Endothelial cell of umbilical vein (primary cell): ENCODE measurements at regions not wholly inside any gene's neighbourhood (a gene's known extent, or its start where the extent isn't known, plus 50 kb on each side); places are given as distances from the start of the nearest gene placed in this dataset.

ENCODE experiments used
- BruUV-seq: library from RNA; stranded (reverse); fragments of 400-500 nt; replicated peaks from 2 replicates; lab custom pipeline; 2021; lab: Mats Ljungman, UMichigan
- CTCF ChIA-PET: fragments of 300-600, 350-600 bp; sonication (Branson Sonifier 250); formaldehyde crosslinking; loops from one replicate; lab custom pipeline; 2021; ENCODE audit warnings: antibody characterized with exemption, inconsistent platforms; lab: Charles Lee
- POLR2A ChIA-PET: fragments of 300-600, 350-600 bp; sonication (Branson Sonifier 250); formaldehyde crosslinking; loops from one replicate; lab custom pipeline; 2021; ENCODE audit warnings: antibody characterized with exemption, inconsistent platforms; lab: Charles Lee
- DNase-seq: peaks from one replicate; pipeline ENCODE4 v3.0.0-alpha.2; 2011; ENCODE audit warnings: low read depth, low spot score
- FAIRE-seq: peaks from 2 replicates; lab custom pipeline; 2011; peaks lifted over from hg19 to GRCh38; lab: Jason Lieb, UNC
- H2AFZ ChIP-seq: 2 replicates; pipeline ENCODE4 v1.6.0; 2012; ENCODE audit warnings: low read depth, low read length, control low read depth, inconsistent platforms
- H3K27ac ChIP-seq: 2 replicates; pipeline ENCODE4 v1.5.1; 2011; ENCODE audit warnings: low read depth, mild to moderate bottlenecking, control low read depth, low read length, moderate library complexity; ENCODE audit not compliant: insufficient read depth
- H3K27me3 ChIP-seq, 2 experiments: 2 replicates each; pipeline versions ENCODE4 v1.6.0 to v1.6.1; 2011; ENCODE audit warnings: low read length in 2 of 2, mixed read lengths in 1 of 2; ENCODE audit not compliant: control insufficient read depth in 2 of 2, insufficient read depth in 2 of 2
- H3K36me3 ChIP-seq, 2 experiments: 2 replicates in 1 of 2; 3 replicates in 1 of 2; pipeline ENCODE4 v1.5.1; 2011; ENCODE audit warnings: low read length in 2 of 2, mild to moderate bottlenecking in 1 of 2, moderate library complexity in 1 of 2; ENCODE audit not compliant: control insufficient read depth in 2 of 2, insufficient read depth in 2 of 2; ENCODE audit errors: extremely low read depth in 1 of 2
- H3K4me1 ChIP-seq: 3 replicates; pipeline ENCODE4 v1.5.1; 2011; ENCODE audit warnings: mild to moderate bottlenecking, low read length; ENCODE audit not compliant: control insufficient read depth, insufficient read depth; ENCODE audit errors: extremely low read depth
- H3K4me2 ChIP-seq: 2 replicates; pipeline ENCODE4 v1.6.1; 2011; ENCODE audit warnings: low read length, control low read depth, mixed read lengths; ENCODE audit not compliant: insufficient read depth
- H3K4me3 ChIP-seq, 3 experiments: fragments of 200-600 bp in 1 of 3; sonication (generic), shearing (Covaris generic) in 1 of 3; replicated peaks in 1 of 3; 2 replicates each; pipeline ENCODE4 v1.5.1; 2011 to 2016; ENCODE audit warnings: control low read depth in 3 of 3, low read length in 3 of 3, mild to moderate bottlenecking in 2 of 3, inconsistent platforms in 1 of 3, low read depth in 1 of 3, moderate library complexity in 1 of 3; ENCODE audit not compliant: insufficient read depth in 1 of 3
- H3K79me2 ChIP-seq: 2 replicates; pipeline ENCODE4 v1.6.0; 2012; ENCODE audit warnings: low read length, inconsistent platforms; ENCODE audit not compliant: control insufficient read depth, insufficient read depth
- H3K9ac ChIP-seq: replicated peaks from 2 replicates; pipeline ENCODE3; 2011; ENCODE audit warnings: low read length, control low read depth; ENCODE audit not compliant: insufficient read depth; ENCODE audit errors: extremely low read depth
- H3K9me1 ChIP-seq: replicated peaks from 3 replicates; pipeline ENCODE4 v1.6.0; 2011; ENCODE audit warnings: mild to moderate bottlenecking, low read length; ENCODE audit not compliant: control insufficient read depth, insufficient read depth; ENCODE audit errors: extremely low read depth
- H3K9me3 ChIP-seq: replicated peaks from 2 replicates; pipeline ENCODE4 v1.5.1; 2012; ENCODE audit warnings: low read length, inconsistent platforms; ENCODE audit not compliant: control insufficient read depth, insufficient read depth
- H4K20me1 ChIP-seq: replicated peaks from 2 replicates; pipeline ENCODE3; 2011; ENCODE audit warnings: mild to moderate bottlenecking, low read length; ENCODE audit not compliant: control insufficient read depth, insufficient read depth; ENCODE audit errors: extremely low read depth
- EZH2 ChIP-seq: IDR thresholded peaks from 2 replicates; pipeline ENCODE4 v1.6.1; 2012; ENCODE audit warnings: borderline replicate concordance, low read depth, mild to moderate bottlenecking, moderate library complexity, low read length, inconsistent platforms; ENCODE audit not compliant: severe bottlenecking
- FOS ChIP-seq: IDR thresholded peaks from 2 replicates; pipeline ENCODE4 v1.6.1; 2011; ENCODE audit warnings: mild to moderate bottlenecking, low read length, moderate library complexity, borderline replicate concordance; ENCODE audit not compliant: insufficient read depth
- GATA2 ChIP-seq: IDR thresholded peaks from 2 replicates; pipeline ENCODE4 v1.7.0; 2011; ENCODE audit warnings: low read depth, mild to moderate bottlenecking, moderate library complexity, mixed read lengths, low read length; ENCODE audit not compliant: insufficient read length, insufficient read depth
- JUN ChIP-seq: IDR thresholded peaks from 2 replicates; pipeline ENCODE4 v1.6.1; 2011; ENCODE audit warnings: borderline replicate concordance, low read depth; ENCODE audit not compliant: insufficient read length, insufficient read depth
- MYC ChIP-seq: IDR thresholded peaks from one replicate; pipeline ENCODE4 v1.6.1; 2011; ENCODE audit warnings: mild to moderate bottlenecking, low read depth, low read length
- POLR2A ChIP-seq: IDR thresholded peaks from 2 replicates; pipeline ENCODE4 v1.6.1; 2012; ENCODE audit warnings: low read depth, mild to moderate bottlenecking, control low read depth, low read length
- POLR2AphosphoS5 ChIP-seq: IDR thresholded peaks from 2 replicates; pipeline ENCODE4 v1.6.1; 2012; ENCODE audit warnings: low read depth, mild to moderate bottlenecking, control low read depth, low read length, moderate library complexity; ENCODE audit not compliant: insufficient read depth
- dilution Hi-C: fragments of 300-500 bp; cut with MboI; formaldehyde crosslinking; loops from one replicate; pipeline ENCODE4 v1.15.0; 2019; ENCODE audit warnings: low sequenced_read_pairs; ENCODE audit not compliant: extremely low pct_ligation_motif_present
- intact Hi-C: fragments of 100-400 bp; cut with micrococcal nuclease; formaldehyde crosslinking; loops from one replicate; pipeline ENCODE4 v1.10.0; 2022
- TF ChIP-seq, protein P1 (sequence below): IDR thresholded peaks from 2 replicates; pipeline ENCODE4 v1.6.1; 2011; ENCODE audit not compliant: insufficient read depth, insufficient read length
- TF ChIP-seq, protein P2 (sequence below), 2 donors: IDR thresholded peaks; 1 replicate in 1 of 2; 2 replicates in 1 of 2; pipeline ENCODE4 v1.5.1; 2011; ENCODE audit warnings: low read length in 2 of 2, mild to moderate bottlenecking in 2 of 2, moderate library complexity in 2 of 2, control low read depth in 1 of 2, inconsistent platforms in 1 of 2, low read depth in 1 of 2; ENCODE audit not compliant: insufficient read depth in 1 of 2; ENCODE audit errors: extremely low read depth in 1 of 2

DNA sequence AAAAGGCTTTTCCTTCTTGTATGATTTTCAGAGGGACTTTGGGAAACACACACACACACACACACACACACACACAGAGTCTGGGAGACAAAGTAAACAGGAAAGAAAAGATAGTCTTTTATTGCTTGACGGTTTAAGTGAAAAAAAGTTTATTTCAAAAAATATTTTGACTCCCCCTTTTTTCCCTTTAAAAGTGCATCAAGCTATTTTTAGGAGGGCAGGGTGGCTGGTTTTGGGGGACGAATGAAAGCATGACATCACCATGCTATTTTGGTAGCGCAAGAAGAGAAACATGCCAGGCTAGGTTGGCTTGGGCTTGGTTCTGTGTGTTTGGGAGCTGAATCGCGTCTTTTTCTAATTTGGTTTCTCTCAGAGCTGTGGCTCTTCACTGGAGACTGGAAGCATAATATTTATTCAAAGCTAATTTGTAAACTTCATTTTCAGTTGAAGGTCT, 129.2 kb downstream of the BAMBI start:
- DNase-seq (no peak), FAIRE-seq (no peak)
- no peak for TF ChIP-seq POLR2A
- TF ChIP-seq GATA2 = no peak
- TF ChIP-seq, protein P1, sequence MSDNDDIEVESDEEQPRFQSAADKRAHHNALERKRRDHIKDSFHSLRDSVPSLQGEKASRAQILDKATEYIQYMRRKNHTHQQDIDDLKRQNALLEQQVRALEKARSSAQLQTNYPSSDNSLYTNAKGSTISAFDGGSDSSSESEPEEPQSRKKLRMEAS = no peak
- no peak for TF ChIP-seq JUN
- TF ChIP-seq, protein P2, sequence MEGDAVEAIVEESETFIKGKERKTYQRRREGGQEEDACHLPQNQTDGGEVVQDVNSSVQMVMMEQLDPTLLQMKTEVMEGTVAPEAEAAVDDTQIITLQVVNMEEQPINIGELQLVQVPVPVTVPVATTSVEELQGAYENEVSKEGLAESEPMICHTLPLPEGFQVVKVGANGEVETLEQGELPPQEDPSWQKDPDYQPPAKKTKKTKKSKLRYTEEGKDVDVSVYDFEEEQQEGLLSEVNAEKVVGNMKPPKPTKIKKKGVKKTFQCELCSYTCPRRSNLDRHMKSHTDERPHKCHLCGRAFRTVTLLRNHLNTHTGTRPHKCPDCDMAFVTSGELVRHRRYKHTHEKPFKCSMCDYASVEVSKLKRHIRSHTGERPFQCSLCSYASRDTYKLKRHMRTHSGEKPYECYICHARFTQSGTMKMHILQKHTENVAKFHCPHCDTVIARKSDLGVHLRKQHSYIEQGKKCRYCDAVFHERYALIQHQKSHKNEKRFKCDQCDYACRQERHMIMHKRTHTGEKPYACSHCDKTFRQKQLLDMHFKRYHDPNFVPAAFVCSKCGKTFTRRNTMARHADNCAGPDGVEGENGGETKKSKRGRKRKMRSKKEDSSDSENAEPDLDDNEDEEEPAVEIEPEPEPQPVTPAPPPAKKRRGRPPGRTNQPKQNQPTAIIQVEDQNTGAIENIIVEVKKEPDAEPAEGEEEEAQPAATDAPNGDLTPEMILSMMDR (IDR thresholded peaks at IDR 0.05; ENCODE audit: extremely low read depth in 1 of 2, insufficient read depth in 1 of 2, low read depth in 1 of 2, low read length in 2 of 2) = no peak
- no peak for TF ChIP-seq POLR2AphosphoS5
- no peak for TF ChIP-seq FOS
- no peak for TF ChIP-seq MYC
- no peak for TF ChIP-seq EZH2
- BruUV-seq = no TSS peak
- H3K9ac ChIP-seq = no peak overlapping the region
- no peaks in the 10 kb centered on the region for H3K9me1 ChIP-seq
- H3K4me1 ChIP-seq = no peaks in the 10 kb centered on the region
- dilution Hi-C loops = no loop called here
- H2AFZ ChIP-seq = no peak overlapping the region
- no peaks in the 10 kb centered on the region for H3K9me3 ChIP-seq
- ChIA-PET POLR2A (no interaction called here), CTCF (interaction anchor here (0.8 kb wide), 1 partner anchor 142 kb away, joined by 3 read pairs; no protein-coding TSS in a partner anchor)
- no peak overlapping the region for H3K27ac ChIP-seq
- intact Hi-C loops = loop anchor here (10.0 kb wide), 1 partner anchor 178 kb away; no protein-coding TSS in a partner anchor
- no peaks in the 10 kb centered on the region for H3K36me3 ChIP-seq
- no peak overlapping the region for H3K4me2 ChIP-seq
- no peaks in the 10 kb centered on the region for H3K79me2 ChIP-seq
- peaks cover 20 to 22% of the 10 kb centered on the region in 2 experiments for H3K27me3 ChIP-seq
- no peaks in the 10 kb centered on the region for H4K20me1 ChIP-seq
- H3K4me3 ChIP-seq = no peak overlapping the region
